Adrenal gland (tissue), 5 donors: ENCODE measurements at regions not wholly inside any gene's neighbourhood (a gene's known extent, or its start where the extent isn't known, plus 50 kb on each side); places are given as distances from the start of the nearest gene placed in this dataset.

Experiments
- POLR2A ChIP-seq, 2 donors: fragments of 450-650 bp; IDR thresholded peaks; one replicate each; pipeline ENCODE4 v1.6.1; 2017; ENCODE audit warnings: antibody characterized with exemption in 2 of 2, mild to moderate bottlenecking in 2 of 2, moderate library complexity in 1 of 2
- TF ChIP-seq, protein P1 (sequence below), 6 experiments: fragments of 450-650 bp in 4 of 6; fragments of 200-600 bp in 2 of 6; sonication (generic) in 1 of 6; IDR thresholded peaks; 1 replicate in 5 of 6; 2 replicates in 1 of 6; pipeline versions ENCODE4 v1.5.1 to v1.8.0; 2016 to 2021; ENCODE audit warnings: antibody characterized with exemption in 6 of 6, mild to moderate bottlenecking in 2 of 6, moderate library complexity in 1 of 6
- donor health status: DM: no; HTN: no; CAD: no.

DNA sequence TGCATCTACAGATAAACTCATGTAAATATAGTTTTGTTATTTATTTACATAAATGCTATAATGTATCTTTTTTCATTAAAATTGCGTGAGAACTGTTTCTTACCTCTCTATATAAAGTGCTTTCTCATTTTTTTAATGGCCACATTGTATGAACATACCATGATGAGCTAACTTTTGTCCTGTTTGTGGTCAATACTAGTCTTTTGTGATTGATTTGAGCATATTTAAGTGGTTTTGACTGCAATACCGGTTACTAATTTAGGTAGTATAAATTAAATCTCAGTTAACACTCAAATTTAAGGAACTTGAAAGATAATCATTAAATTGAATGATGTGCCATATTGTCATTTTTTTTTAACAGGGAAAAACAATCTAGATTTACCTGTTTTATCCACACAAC, 108.2 kb downstream of the HAUS1 start:
- TF ChIP-seq, protein P1, sequence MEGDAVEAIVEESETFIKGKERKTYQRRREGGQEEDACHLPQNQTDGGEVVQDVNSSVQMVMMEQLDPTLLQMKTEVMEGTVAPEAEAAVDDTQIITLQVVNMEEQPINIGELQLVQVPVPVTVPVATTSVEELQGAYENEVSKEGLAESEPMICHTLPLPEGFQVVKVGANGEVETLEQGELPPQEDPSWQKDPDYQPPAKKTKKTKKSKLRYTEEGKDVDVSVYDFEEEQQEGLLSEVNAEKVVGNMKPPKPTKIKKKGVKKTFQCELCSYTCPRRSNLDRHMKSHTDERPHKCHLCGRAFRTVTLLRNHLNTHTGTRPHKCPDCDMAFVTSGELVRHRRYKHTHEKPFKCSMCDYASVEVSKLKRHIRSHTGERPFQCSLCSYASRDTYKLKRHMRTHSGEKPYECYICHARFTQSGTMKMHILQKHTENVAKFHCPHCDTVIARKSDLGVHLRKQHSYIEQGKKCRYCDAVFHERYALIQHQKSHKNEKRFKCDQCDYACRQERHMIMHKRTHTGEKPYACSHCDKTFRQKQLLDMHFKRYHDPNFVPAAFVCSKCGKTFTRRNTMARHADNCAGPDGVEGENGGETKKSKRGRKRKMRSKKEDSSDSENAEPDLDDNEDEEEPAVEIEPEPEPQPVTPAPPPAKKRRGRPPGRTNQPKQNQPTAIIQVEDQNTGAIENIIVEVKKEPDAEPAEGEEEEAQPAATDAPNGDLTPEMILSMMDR (IDR thresholded peaks at IDR 0.05): no peak
- TF ChIP-seq POLR2A (IDR thresholded peaks at IDR 0.05): no peak
